ENCODE measurements at regions not wholly inside any gene's neighbourhood (a gene's known extent, or its start where the extent isn't known, plus 50 kb on each side); places are given as distances from the start of the nearest gene placed in this dataset.

DNA sequence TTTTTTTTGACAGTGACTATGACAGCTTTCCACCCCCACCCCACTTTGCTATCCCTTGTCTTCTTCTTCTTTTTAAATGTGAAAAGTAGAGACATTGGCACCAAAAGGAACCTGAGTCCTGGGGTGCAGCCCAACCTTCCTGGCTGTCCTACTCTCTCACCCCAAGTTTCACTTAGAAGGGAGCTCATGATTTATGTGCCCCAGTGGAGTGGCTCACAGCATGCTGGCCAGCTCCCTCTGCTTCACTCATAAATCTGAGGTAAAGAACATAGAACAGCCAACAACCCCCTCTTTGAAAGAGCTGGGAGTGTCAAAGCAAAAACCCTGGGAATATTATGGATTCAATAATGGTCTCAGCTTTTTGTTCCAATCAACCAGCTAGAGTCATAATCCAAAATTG lies 196.3 kb upstream of the DAPK1 start:
- H3K4me3 ChIP-seq (ENCODE audit: low read depth, low read length) = no peak overlapping the region
- no peaks in the 10 kb centered on the region for H3K27me3 ChIP-seq (ENCODE audit: control insufficient read depth, insufficient read depth, low read length)
- TF ChIP-seq, protein P1, sequence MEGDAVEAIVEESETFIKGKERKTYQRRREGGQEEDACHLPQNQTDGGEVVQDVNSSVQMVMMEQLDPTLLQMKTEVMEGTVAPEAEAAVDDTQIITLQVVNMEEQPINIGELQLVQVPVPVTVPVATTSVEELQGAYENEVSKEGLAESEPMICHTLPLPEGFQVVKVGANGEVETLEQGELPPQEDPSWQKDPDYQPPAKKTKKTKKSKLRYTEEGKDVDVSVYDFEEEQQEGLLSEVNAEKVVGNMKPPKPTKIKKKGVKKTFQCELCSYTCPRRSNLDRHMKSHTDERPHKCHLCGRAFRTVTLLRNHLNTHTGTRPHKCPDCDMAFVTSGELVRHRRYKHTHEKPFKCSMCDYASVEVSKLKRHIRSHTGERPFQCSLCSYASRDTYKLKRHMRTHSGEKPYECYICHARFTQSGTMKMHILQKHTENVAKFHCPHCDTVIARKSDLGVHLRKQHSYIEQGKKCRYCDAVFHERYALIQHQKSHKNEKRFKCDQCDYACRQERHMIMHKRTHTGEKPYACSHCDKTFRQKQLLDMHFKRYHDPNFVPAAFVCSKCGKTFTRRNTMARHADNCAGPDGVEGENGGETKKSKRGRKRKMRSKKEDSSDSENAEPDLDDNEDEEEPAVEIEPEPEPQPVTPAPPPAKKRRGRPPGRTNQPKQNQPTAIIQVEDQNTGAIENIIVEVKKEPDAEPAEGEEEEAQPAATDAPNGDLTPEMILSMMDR (IDR thresholded peaks at IDR 0.05; ENCODE audit: insufficient read depth, low read length, severe bottlenecking) = no peak
- FAIRE-seq (no peak), DNase-seq (ENCODE audit: low read depth) (no peak)
- H3K36me3 ChIP-seq (ENCODE audit: control insufficient read depth, insufficient read depth, low read length) = no peaks in the 10 kb centered on the region

DNA sequence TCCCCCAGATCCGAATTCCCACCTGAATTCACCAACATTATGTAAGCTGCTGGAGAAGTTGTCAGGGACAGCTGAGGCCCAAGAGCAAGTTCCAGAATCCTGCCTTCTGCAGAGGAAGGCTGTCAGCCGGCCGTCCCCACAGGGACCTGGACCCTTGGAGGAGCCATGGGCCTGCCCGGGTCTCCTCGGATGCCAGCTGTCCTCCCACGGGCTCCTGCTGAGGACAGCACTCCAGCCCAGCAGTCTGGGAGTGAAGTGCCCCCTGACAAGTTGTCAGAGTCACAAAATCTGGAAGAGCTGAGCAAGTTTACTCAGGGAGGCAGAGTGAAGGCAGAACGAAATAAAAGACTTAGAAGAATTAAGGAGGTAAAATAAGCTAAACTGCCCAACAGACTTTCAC lies 192.5 kb upstream of the DAPK1 start:
- Histone ChIP-seq H3K27me3 (ENCODE audit: control insufficient read depth, insufficient read depth, low read length) (no peaks in the 10 kb centered on the region), H3K4me3 (ENCODE audit: low read depth, low read length) (no peak overlapping the region), H3K36me3 (ENCODE audit: control insufficient read depth, insufficient read depth, low read length) (no peaks in the 10 kb centered on the region)
- TF ChIP-seq, protein P1 (IDR thresholded peaks at IDR 0.05; ENCODE audit: insufficient read depth, low read length, severe bottlenecking) = no peak
- DNase-seq (ENCODE audit: low read depth) (no peak), FAIRE-seq (no peak)

DNA sequence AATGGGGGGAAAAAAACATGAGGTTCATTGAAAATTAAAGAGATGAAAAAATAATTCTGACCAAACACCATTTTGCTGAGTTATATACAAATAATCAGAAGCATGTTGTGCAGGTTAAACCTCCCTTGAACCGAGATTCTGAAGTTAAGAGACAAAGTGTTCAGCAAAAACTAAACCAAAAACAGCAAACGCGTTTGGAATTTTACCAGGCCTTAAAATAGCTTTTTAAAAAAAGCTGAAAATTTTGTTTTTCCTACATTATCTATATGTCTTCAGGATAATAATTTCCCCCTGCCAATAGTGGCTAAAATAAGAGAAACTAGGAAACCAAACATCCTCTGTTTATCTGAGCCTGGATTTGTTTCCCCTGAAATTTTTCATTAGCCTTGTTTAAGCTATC lies 191.7 kb upstream of the DAPK1 start:
- TF ChIP-seq, protein P1 (IDR thresholded peaks at IDR 0.05; ENCODE audit: insufficient read depth, low read length, severe bottlenecking) = no peak
- H3K4me3 ChIP-seq (ENCODE audit: low read depth, low read length) = no peak overlapping the region
- DNase-seq (ENCODE audit: low read depth) = no peak
- no peak for FAIRE-seq
- H3K36me3 ChIP-seq (ENCODE audit: control insufficient read depth, insufficient read depth, low read length) = no peaks in the 10 kb centered on the region
- no peaks in the 10 kb centered on the region for H3K27me3 ChIP-seq (ENCODE audit: control insufficient read depth, insufficient read depth, low read length)

DNA sequence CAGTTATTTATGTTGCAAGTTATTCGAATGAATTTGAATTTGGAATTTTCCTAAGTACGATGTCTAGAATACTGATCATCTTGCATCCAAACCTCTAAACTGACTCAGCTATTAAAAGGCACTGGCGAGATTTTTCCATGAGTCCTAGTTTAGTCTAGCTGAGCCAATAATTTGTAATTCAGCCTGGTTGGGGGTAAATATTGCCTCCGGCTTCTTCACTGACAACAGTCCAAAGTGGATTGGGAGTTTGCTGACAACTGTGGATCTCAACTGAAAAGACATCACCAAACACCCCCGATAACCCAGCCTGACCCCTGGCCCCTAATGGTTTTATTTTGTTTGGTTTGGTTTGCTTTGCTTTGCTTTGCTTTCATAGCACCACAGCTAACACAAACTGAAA lies 189.8 kb upstream of the DAPK1 start:
- FAIRE-seq (no peak), DNase-seq (ENCODE audit: low read depth) (no peak)
- no peaks in the 10 kb centered on the region for H3K36me3 ChIP-seq (ENCODE audit: control insufficient read depth, insufficient read depth, low read length)
- no peaks in the 10 kb centered on the region for H3K27me3 ChIP-seq (ENCODE audit: control insufficient read depth, insufficient read depth, low read length)
- no peak overlapping the region for H3K4me3 ChIP-seq (ENCODE audit: low read depth, low read length)
- TF ChIP-seq, protein P1 (IDR thresholded peaks at IDR 0.05; ENCODE audit: insufficient read depth, low read length, severe bottlenecking) = no peak

DNA sequence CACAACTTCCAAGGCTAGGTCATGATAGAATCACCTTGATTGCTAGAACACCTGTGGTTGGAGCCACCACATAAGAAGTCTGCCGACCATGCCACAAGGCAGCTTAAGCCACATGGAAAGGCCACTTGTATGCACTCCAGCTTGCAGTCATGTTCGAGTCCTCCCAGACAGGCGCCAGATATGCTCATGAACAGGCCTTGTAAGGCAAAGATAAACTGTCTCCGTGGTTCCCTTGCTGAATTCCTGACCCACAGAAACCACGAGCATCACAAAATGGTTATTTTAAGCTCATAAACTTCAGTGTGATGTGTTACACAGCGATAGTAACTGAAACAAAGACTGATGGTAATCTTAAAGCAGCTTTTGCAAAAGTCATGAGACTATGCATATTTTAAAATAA lies 188.4 kb upstream of the DAPK1 start:
- FAIRE-seq = no peak

More for the DNA sequence above, 188.4 kb upstream of the DAPK1 start:
- TF ChIP-seq, protein P1 (IDR thresholded peaks at IDR 0.05; ENCODE audit: insufficient read depth, low read length, severe bottlenecking) = no peak
- no peak overlapping the region for H3K4me3 ChIP-seq (ENCODE audit: low read depth, low read length)
- no peaks in the 10 kb centered on the region for H3K27me3 ChIP-seq (ENCODE audit: control insufficient read depth, insufficient read depth, low read length)
- H3K36me3 ChIP-seq (ENCODE audit: control insufficient read depth, insufficient read depth, low read length) = no peaks in the 10 kb centered on the region
- no peak for DNase-seq (ENCODE audit: low read depth)
